ENCODE measurements at regions not wholly inside any gene's neighbourhood (a gene's known extent, or its start where the extent isn't known, plus 50 kb on each side); places are given as distances from the start of the nearest gene placed in this dataset.

DNA sequence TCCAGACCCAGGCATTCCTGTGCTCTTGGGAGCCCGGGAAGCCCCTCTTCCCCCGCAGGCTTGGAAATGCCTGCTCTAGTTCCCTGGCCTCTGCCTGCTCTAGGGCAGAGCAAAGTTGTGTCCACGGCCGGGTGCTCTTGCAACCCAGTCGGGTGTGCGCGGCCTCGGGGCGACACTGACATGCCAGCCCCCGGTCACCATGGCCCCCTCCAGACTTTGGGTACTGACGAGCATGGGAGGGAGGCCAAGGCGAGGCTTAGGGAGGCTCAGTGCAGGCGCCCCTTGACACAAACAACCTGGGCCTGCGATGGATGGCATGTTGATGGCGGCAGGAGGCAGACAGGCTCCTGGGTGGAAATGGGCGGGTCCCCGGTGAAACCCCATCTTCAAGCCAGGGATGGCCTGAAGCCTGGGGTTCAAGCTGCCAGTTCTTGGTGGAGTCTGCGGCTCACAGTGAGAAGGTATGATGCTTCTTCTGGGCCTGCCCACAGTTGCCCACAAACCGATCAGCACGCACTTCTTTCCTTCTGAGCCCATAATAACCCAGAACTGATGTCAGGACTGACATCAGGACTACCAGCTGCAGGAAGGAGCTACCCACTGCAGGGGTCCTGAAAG, 689.9 kb downstream of the DSC3 start:
- H3K4me3 ChIP-seq (ENCODE audit: low read length): no peak overlapping the region
- TF ChIP-seq, protein P1, sequence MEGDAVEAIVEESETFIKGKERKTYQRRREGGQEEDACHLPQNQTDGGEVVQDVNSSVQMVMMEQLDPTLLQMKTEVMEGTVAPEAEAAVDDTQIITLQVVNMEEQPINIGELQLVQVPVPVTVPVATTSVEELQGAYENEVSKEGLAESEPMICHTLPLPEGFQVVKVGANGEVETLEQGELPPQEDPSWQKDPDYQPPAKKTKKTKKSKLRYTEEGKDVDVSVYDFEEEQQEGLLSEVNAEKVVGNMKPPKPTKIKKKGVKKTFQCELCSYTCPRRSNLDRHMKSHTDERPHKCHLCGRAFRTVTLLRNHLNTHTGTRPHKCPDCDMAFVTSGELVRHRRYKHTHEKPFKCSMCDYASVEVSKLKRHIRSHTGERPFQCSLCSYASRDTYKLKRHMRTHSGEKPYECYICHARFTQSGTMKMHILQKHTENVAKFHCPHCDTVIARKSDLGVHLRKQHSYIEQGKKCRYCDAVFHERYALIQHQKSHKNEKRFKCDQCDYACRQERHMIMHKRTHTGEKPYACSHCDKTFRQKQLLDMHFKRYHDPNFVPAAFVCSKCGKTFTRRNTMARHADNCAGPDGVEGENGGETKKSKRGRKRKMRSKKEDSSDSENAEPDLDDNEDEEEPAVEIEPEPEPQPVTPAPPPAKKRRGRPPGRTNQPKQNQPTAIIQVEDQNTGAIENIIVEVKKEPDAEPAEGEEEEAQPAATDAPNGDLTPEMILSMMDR (IDR thresholded peaks at IDR 0.05; ENCODE audit: insufficient read depth, low read depth, low read length, missing control alignments): no peak

DNA sequence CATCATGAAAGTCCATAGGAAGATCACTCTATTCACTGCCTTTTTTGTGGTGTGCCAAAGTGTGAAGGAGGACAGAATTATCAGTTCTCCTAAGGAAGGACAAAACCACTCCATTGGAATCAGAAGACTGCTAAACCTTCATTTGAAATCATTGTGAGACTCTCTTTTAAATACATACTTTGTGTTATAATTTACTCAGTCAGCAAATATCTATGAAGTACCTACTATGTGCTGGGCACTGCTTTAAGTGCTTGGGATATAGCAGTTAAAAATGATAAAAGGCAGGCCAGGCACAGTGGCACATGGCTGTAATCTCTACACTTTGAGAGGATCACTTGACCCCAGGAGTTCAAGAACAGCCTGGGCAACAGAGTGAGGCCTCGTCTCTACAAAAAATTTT, 692.3 kb downstream of the DSC3 start:
- no peak for DNase-seq (ENCODE audit: low read depth)
- H3K4me3 ChIP-seq (ENCODE audit: low read length): no peak overlapping the region
- TF ChIP-seq, protein P1 (IDR thresholded peaks at IDR 0.05; ENCODE audit: insufficient read depth, low read depth, low read length, missing control alignments): no peak

More for the DNA sequence above, 689.9 kb downstream of the DSC3 start:
- DNase-seq (ENCODE audit: low read depth): no peak

DNA sequence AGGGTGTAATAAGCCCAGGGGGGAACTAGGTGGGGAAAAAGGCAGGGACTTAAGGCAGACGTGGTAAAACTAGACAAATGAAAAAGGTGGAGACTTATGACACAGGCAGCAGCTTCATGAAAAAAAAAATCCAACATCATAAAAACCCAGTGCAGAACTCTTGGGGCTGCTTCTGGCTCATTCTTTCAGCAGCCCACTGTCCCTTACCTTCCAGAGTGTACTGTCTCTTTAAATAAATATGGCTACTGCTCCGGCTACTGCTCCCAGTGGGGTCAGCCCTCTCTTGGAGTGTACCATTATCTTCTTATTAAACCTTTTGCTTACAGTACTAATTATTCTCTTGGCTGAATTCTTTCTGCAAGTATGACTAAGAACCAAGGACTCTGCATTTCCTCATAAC, 699.5 kb downstream of the DSC3 start:
- DNase-seq (ENCODE audit: low read depth): no peak
- no peak overlapping the region for H3K4me3 ChIP-seq (ENCODE audit: low read length)
- TF ChIP-seq, protein P1 (IDR thresholded peaks at IDR 0.05; ENCODE audit: insufficient read depth, low read depth, low read length, missing control alignments): no peak

DNA sequence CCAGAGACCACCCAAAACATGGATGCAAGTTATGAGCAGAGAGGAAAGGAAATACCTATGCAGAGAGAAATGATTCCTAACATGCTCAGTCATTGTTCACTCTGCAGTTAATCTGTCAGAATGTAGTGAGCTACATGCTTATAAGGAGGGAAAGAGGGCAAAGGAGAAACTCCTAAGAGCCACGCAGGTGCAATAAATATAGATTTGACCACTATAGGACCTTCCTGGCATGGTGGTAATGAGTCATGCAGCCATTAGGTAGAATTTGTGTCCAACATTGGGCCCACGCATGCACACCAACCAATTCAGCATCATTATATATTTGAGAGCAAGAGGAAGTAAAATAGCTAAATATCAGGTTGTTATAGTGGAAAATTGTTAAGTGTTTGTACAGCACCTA, 699.9 kb downstream of the DSC3 start:
- no peak overlapping the region for H3K4me3 ChIP-seq (ENCODE audit: low read length)
- no peak for DNase-seq (ENCODE audit: low read depth)
- TF ChIP-seq, protein P1 (IDR thresholded peaks at IDR 0.05; ENCODE audit: insufficient read depth, low read depth, low read length, missing control alignments): no peak

DNA sequence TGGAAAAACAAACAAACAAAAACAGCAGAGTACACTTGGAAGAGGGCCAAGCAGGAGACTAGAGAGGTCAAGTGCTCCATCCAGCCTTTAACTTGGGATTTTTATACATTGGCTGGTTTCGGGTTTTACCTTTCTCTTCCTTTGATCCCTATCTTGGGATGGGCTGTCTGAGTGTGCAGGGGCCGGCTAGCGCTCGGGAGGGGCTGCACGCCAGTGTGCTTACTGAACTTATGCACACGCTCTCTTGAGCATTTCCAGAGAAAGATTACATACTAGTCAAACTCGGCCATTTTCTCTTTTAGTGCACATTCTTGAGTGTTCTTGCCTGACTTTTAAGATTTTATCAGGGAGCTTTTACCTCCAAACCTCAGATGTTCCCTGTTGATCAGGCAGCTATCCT, 707.8 kb downstream of the DSC3 start:
- DNase-seq (ENCODE audit: low read depth): no peak
- TF ChIP-seq, protein P1 (IDR thresholded peaks at IDR 0.05; ENCODE audit: insufficient read depth, low read depth, low read length, missing control alignments): no peak
- H3K4me3 ChIP-seq (ENCODE audit: low read length): no peak overlapping the region

DNA sequence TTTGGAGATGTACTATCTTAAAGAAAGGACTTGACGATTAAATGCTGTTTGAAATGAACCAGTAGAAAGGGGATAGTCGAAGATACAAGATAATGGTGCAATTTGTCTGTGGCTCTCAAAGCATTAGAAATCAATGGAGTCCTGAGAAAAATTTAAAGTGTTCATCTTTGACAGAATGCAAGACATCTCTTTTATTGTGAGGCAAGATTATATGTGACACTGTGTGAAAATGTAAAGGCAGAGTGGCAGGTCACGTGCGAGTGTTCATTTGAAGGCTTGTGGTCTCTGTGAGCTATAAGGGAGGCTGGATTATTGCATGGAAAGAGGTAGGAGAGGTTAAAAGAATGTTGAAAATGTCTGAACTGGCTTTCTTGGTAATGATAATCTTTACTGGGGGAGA, 709.2 kb downstream of the DSC3 start:
- H3K4me3 ChIP-seq (ENCODE audit: low read length): no peak overlapping the region
- DNase-seq (ENCODE audit: low read depth): no peak
- TF ChIP-seq, protein P1 (IDR thresholded peaks at IDR 0.05; ENCODE audit: insufficient read depth, low read depth, low read length, missing control alignments): no peak

DNA sequence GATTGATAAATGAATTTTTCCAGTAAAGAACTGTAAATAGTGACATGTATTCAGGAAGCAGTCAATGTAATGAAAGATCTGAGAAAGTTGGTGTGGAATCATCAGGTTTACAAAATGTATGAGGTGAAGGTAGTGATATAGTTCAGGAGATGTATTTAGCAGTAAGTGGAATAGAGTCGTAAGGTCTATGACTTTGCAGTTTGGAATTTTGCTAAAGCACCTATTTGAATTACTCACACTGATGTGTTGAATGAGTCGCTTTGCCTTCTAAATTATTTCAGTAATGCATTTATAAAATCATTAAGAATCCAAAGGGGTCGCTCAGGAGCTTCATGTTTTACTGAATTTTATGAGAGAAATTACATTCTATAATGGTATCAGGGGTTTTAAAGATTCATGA, 713.7 kb downstream of the DSC3 start:
- DNase-seq (ENCODE audit: low read depth): peak; percentile 70
- no peak overlapping the region for H3K4me3 ChIP-seq (ENCODE audit: low read length)
- TF ChIP-seq, protein P1 (IDR thresholded peaks at IDR 0.05; ENCODE audit: insufficient read depth, low read depth, low read length, missing control alignments): no peak
